Heart right ventricle (tissue), 16 donors: ENCODE measurements at regions not wholly inside any gene's neighbourhood (a gene's known extent, or its start where the extent isn't known, plus 50 kb on each side); places are given as distances from the start of the nearest gene placed in this dataset.

ENCODE experiments used
- ATAC-seq, 8 donors: fragments of 200-7000 bp; cut with Tn5 transposase; one replicate each; pipeline ENCODE4 v1.9.1; 2020; ENCODE audit warnings: mild to moderate bottlenecking in 8 of 8, moderate library complexity in 8 of 8, moderate number of reproducible peaks in 1 of 8
- DNase-seq, 2 donors: peaks; one replicate each; pipeline ENCODE4 v3.0.0-alpha.2; 2020
- H3K27ac ChIP-seq, 10 donors: fragments of 200-600 bp; sonication (generic) in 2 of 10; one replicate each; pipeline versions ENCODE4 v1.5.0 to v1.8.0; 2020 to 2022; ENCODE audit warnings: mild to moderate bottlenecking in 3 of 10
- H3K27me3 ChIP-seq, 7 donors: fragments of 200-600 bp; one replicate each; pipeline ENCODE4 v1.8.0; 2021 to 2022; ENCODE audit warnings: mild to moderate bottlenecking in 2 of 7
- H3K36me3 ChIP-seq, 9 donors: fragments of 200-600 bp; sonication (generic) in 1 of 9; one replicate each; pipeline versions ENCODE4 v1.5.0 to v1.8.0; 2020 to 2022; ENCODE audit warnings: mild to moderate bottlenecking in 2 of 9
- H3K4me1 ChIP-seq, 9 donors: fragments of 200-600 bp; sonication (generic) in 1 of 9; one replicate each; pipeline versions ENCODE4 v1.5.0 to v1.8.0; 2020 to 2022; ENCODE audit warnings: mild to moderate bottlenecking in 4 of 9
- H3K4me3 ChIP-seq, 10 donors: fragments of 200-600 bp; sonication (generic) in 2 of 10; one replicate each; pipeline versions ENCODE4 v1.5.0 to v1.8.0; 2020 to 2022; ENCODE audit warnings: mild to moderate bottlenecking in 7 of 10, moderate library complexity in 2 of 10
- H3K9me3 ChIP-seq, 11 donors: fragments of 200-600 bp in 10 of 11; sonication (generic) in 2 of 11; one replicate each; pipeline versions ENCODE4 v1.5.0 to v1.8.0; 2013 to 2022; ENCODE audit warnings: mild to moderate bottlenecking in 2 of 11, control low read depth in 1 of 11, moderate library complexity in 1 of 11
- WGBS, 2 donors: extraction: QIAGEN DNeasy Blood & Tissue Kit; methylation state at CpG; one replicate each; pipeline ENCODE4 v1.1.7; 2013; ENCODE audit warnings: inconsistent platforms in 1 of 2; 5-methylcytosine and 5-hydroxymethylcytosine counted together
- intact Hi-C, 10 donors: fragments of 100-400 bp; cut with DNase I; formaldehyde crosslinking; loops; one replicate each; pipeline versions ENCODE4 v1.11.1 to v1.14.2; 2022
- TF ChIP-seq, protein P1 (sequence below), 9 donors: fragments of 200-600 bp; sonication (generic) in 2 of 9; IDR thresholded peaks; one replicate each; pipeline versions ENCODE4 v1.5.0 to v1.8.0; 2021 to 2022; ENCODE audit warnings: antibody characterized with exemption in 9 of 9, mild to moderate bottlenecking in 5 of 9, moderate library complexity in 1 of 9
- donor health status: Arrhythmogenic right ventricular cardiomyopathy.
- donor health status: ischemic (EF 13 %, LVEDD 7.1; RV severe dilation, severe dysfunction).
- donor health status: healthy with polysubstance abuse.
- donor health status: DM: no; HTN: yes; CAD: no.
- donor health status: DM: no; HTN: no; CAD: no.
- donor health status: ischemic (EF 25% LVEDD 6.9; RV normal size, moderate dysfunction).
- donor health status: ischemic (EF 25% LVEDD 5.7; RV mildly dilated, moderate dysfunction).
- donor health status: healthy.
- donor health status: DM: yes; HTN: yes; CAD: no.
- donor health status: Ischemic cardiomyopathy.
- donor health status: ischemic (EF 35%, LVEDD 5.7; RV mildly dilated, moderate dysfunction).
- donor health status: nonischemic (EF 11% LVEDD 7.7; RV severe dilation, severe dysfunction).
- donor health status: DM: yes; HTN: yes; CAD: no.
- donor health status: PGD.
- donor health status: ischemic (EF 29% LVEDD 5.4; RV normal size, mild dysfunction).
- donor health status: nonischemic (EF 23%, LVEDD 6.1; RV moderate dilation, normal function).

DNA sequence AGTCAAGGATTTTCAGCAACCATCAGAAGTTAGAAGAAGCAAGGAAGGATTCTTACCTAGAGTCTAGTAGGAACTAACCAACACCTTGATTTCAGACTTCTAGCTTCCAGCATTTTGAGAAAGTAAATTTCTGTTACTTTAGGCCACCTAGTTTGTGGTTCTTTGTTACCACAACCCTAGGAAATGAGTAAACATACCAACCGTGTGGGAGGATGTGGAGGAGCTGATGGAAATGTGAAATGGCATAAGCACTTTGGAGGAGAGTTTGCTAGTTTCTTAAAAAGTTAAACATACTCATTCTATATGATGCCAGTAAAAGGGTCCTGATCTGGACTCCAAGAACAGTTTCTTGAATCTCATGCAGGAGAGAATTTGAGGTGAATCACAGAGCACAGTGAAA, 679.4 kb downstream of the PDHA2 start:
- Histone ChIP-seq H3K27me3 (no peaks in the 10 kb centered on the region), H3K9me3 (peaks cover 0 to 7% (median 0%) of the 10 kb centered on the region in 11 donors), H3K4me1 (no peaks in the 10 kb centered on the region), H3K4me3 (no peak overlapping the region), H3K27ac (no peak overlapping the region), H3K36me3 (no peaks in the 10 kb centered on the region)
- no peak for ATAC-seq
- WGBS, 2 donors: 44 to 58% methylated on average over 1 of the region's 1 CpG
- intact Hi-C loops: no loop called here
- DNase-seq: no peak
- TF ChIP-seq, protein P1, sequence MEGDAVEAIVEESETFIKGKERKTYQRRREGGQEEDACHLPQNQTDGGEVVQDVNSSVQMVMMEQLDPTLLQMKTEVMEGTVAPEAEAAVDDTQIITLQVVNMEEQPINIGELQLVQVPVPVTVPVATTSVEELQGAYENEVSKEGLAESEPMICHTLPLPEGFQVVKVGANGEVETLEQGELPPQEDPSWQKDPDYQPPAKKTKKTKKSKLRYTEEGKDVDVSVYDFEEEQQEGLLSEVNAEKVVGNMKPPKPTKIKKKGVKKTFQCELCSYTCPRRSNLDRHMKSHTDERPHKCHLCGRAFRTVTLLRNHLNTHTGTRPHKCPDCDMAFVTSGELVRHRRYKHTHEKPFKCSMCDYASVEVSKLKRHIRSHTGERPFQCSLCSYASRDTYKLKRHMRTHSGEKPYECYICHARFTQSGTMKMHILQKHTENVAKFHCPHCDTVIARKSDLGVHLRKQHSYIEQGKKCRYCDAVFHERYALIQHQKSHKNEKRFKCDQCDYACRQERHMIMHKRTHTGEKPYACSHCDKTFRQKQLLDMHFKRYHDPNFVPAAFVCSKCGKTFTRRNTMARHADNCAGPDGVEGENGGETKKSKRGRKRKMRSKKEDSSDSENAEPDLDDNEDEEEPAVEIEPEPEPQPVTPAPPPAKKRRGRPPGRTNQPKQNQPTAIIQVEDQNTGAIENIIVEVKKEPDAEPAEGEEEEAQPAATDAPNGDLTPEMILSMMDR (IDR thresholded peaks at IDR 0.05): no peak

DNA sequence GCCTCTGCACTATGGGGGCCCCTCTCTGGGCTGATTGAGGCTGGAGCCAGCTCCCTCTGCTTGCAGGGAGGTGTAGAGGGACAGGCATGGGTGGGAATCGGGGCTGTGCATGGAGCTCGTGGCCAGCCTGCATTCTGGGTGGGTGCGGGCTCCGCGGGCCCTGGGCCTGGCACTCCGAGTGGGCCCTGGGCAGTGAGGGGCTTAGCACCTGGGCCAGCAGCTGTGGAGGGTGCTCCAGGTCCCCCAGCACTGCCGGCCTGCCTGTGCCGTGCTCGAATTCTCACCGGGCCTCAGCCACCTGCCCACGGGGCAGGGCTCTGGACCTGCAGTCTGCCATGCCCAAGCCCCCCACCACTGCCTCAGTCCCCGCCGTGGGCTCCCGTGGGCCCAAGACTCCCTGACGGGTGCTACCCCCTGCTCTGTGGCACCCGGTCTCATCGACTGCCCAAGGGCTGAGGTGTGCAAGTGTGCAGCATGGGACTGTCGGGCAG, 681.2 kb downstream of the PDHA2 start:
- Histone ChIP-seq H3K27ac (no peak overlapping the region), H3K9me3 (peaks cover 0 to 7% (median 0%) of the 10 kb centered on the region in 11 donors), H3K4me3 (no peak overlapping the region), H3K4me1 (no peaks in the 10 kb centered on the region), H3K36me3 (no peaks in the 10 kb centered on the region), H3K27me3 (no peaks in the 10 kb centered on the region)
- no peak for DNase-seq
- no peak for ATAC-seq
- WGBS, 2 donors: 90 to 95% methylated on average over 17 to 18 of the region's 18 CpGs
- intact Hi-C loops: no loop called here
- TF ChIP-seq, protein P1 (IDR thresholded peaks at IDR 0.05): no peak

DNA sequence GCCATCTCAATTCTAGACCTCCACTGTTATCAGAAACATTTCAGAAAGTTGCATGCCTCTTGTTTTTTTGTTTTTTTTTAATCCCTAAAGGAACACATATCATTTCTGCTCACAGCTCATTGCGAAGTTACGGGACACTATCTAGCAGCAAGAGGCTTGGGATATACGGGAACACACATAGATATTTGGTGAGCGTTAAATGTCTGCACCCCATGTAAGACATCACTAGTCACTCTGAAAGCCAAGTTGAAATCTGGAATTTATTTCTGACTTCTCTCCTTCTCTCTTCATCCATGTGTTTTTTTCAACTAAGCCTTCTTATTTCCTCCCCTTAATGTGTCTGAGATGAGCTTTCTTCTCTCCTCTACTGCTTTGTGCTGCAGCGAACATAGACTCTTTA, 683.7 kb downstream of the PDHA2 start:
- DNase-seq: no peak
- Histone ChIP-seq H3K27ac (no peak overlapping the region), H3K36me3 (no peaks in the 10 kb centered on the region), H3K27me3 (no peaks in the 10 kb centered on the region), H3K4me3 (no peak overlapping the region), H3K4me1 (no peaks in the 10 kb centered on the region), H3K9me3 (peaks cover 0 to 7% (median 0%) of the 10 kb centered on the region in 11 donors)
- 51 to 55% methylated on average over 5 of the region's 5 CpGs for WGBS, 2 donors
- ATAC-seq: no peak
- TF ChIP-seq, protein P1 (IDR thresholded peaks at IDR 0.05): no peak
- intact Hi-C loops: no loop called here

DNA sequence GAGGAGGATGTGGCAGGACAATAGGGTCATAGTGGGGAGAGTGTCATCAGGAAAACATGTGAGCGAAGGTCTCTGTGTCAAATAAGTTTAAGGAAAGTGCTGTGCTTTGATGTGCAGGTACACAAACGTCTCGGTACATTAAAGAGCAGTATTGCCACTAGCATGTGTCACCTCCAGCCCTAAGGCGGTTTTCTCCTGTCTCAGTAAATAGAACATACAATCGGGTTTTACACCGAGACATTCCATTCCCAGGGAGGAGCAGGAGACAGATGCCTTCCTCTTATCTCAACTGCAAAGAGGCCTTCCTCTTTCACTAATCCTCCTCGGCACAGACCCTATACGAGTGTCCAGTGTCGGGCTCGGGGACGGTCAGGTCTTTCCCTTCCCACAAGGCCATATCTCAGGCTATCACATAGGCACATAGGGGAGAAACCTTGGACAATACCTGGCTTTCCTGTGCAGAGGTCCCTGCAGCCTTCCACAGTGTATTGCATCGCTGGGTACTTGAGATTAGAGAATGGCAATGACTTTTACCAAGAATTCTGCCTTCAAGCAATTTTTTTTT, 684.5 kb downstream of the PDHA2 start:
- TF ChIP-seq, protein P1 (IDR thresholded peaks at IDR 0.05): no peak
- no peak overlapping the region for H3K4me3 ChIP-seq
- no peaks in the 10 kb centered on the region for H3K27me3 ChIP-seq
- peaks cover 0 to 7% (median 0%) of the 10 kb centered on the region in 11 donors for H3K9me3 ChIP-seq
- no peak for ATAC-seq
- no peaks in the 10 kb centered on the region for H3K4me1 ChIP-seq
- H3K27ac ChIP-seq: no peak overlapping the region
- H3K36me3 ChIP-seq: no peaks in the 10 kb centered on the region
- DNase-seq: no peak
- intact Hi-C loops: no loop called here
- WGBS, 2 donors: 52 to 53% methylated on average over 12 of the region's 12 CpGs
